ENCODE measurements at regions not wholly inside any gene's neighbourhood (a gene's known extent, or its start where the extent isn't known, plus 50 kb on each side); places are given as distances from the start of the nearest gene placed in this dataset.

- Mint-ChIP-seq H3K4me1 (no peaks in the 10 kb centered on the region), H3K4me3 (no peak overlapping the region), H3K9me3 (ENCODE audit: insufficient read depth) (no peaks in the 10 kb centered on the region), H3K27me3 (no peaks in the 10 kb centered on the region), H3K27ac (no peak overlapping the region)
- intact Hi-C loops (cut with micrococcal nuclease) = no loop called here
- H3K9me3 ChIP-seq (ENCODE audit: control extremely low read depth in 1 of 3, control insufficient read depth in 2 of 3, insufficient read depth in 1 of 3, low read length in 2 of 3) = no peaks in the 10 kb centered on the region
- 83% methylated on average over 1 of the region's 2 CpGs for WGBS (ENCODE audit: insufficient coverage)
- no peaks in the 10 kb centered on the region for H3K79me2 ChIP-seq (ENCODE audit: control insufficient read depth, insufficient read depth, low read length)
- no peak overlapping the region for H3K4me2 ChIP-seq (replicated peaks; ENCODE audit: low read depth, low read length, poor library complexity, severe bottlenecking)
- no peaks in the 10 kb centered on the region for H3K27me3 ChIP-seq (replicated peaks in 1 of 4; ENCODE audit: control extremely low read depth in 1 of 4, control insufficient read depth in 3 of 4, insufficient read depth in 4 of 4, low read length in 3 of 4)
- no peak overlapping the region for H3K27ac ChIP-seq (ENCODE audit: low read length in 2 of 2)
- no peaks in the 10 kb centered on the region for H4K20me1 ChIP-seq (ENCODE audit: control insufficient read depth, insufficient read depth, low read length, poor library complexity, severe bottlenecking)
- H3K9ac ChIP-seq (ENCODE audit: low read length) = no peak overlapping the region
- no peak overlapping the region for H2AFZ ChIP-seq (ENCODE audit: insufficient read depth, low read depth, low read length, poor library complexity, severe bottlenecking)
- no peak overlapping the region for H3K4me3 ChIP-seq (ENCODE audit: control extremely low read depth in 1 of 5, extremely low read depth in 1 of 5, insufficient read depth in 1 of 5, low read depth in 2 of 5, low read length in 4 of 5)
- no peak for ATAC-seq (ENCODE audit: low read depth)
- TF ChIP-seq CTCF (IDR thresholded peaks at IDR 0.05) (no peak), EZH2 (IDR thresholded peaks at IDR 0.05; ENCODE audit: borderline replicate concordance, insufficient read depth, low read depth, low read length, poor library complexity, severe bottlenecking) (no peak)
- POLR2A ChIA-PET = no interaction called here
- DNase-seq = no peak
- CTCF ChIA-PET = no interaction called here
- no peaks in the 10 kb centered on the region for H3K36me3 ChIP-seq (replicated peaks in 1 of 2; ENCODE audit: control extremely low read depth in 1 of 2, control insufficient read depth in 1 of 2, extremely low read depth in 1 of 2, insufficient read depth in 2 of 2, low read length in 1 of 2)
- no peaks in the 10 kb centered on the region for H3K4me1 ChIP-seq (ENCODE audit: control insufficient read depth in 2 of 2, insufficient read depth in 2 of 2, low read length in 2 of 2)
Observed at GRCh38 chr3:86782286-86782685, 208.7 kb downstream of the VGLL3 start.

- no peaks in the 10 kb centered on the region for H3K9me3 Mint-ChIP-seq (ENCODE audit: insufficient read depth)
- CTCF ChIA-PET = no interaction called here
- H3K27ac Mint-ChIP-seq = no peak overlapping the region
- Histone ChIP-seq H3K4me1 (ENCODE audit: control insufficient read depth in 2 of 2, insufficient read depth in 2 of 2, low read length in 2 of 2) (no peaks in the 10 kb centered on the region), H3K4me2 (replicated peaks; ENCODE audit: low read depth, low read length, poor library complexity, severe bottlenecking) (no peak overlapping the region), H4K20me1 (ENCODE audit: control insufficient read depth, insufficient read depth, low read length, poor library complexity, severe bottlenecking) (no peaks in the 10 kb centered on the region), H3K9ac (ENCODE audit: low read length) (no peak overlapping the region), H3K36me3 (replicated peaks in 1 of 2; ENCODE audit: control extremely low read depth in 1 of 2, control insufficient read depth in 1 of 2, extremely low read depth in 1 of 2, insufficient read depth in 2 of 2, low read length in 1 of 2) (no peaks in the 10 kb centered on the region), H3K4me3 (ENCODE audit: control extremely low read depth in 1 of 5, extremely low read depth in 1 of 5, insufficient read depth in 1 of 5, low read depth in 2 of 5, low read length in 4 of 5) (no peak overlapping the region), H3K79me2 (ENCODE audit: control insufficient read depth, insufficient read depth, low read length) (no peaks in the 10 kb centered on the region), H3K27me3 (replicated peaks in 1 of 4; ENCODE audit: control extremely low read depth in 1 of 4, control insufficient read depth in 3 of 4, insufficient read depth in 4 of 4, low read length in 3 of 4) (no peaks in the 10 kb centered on the region), H3K9me3 (ENCODE audit: control extremely low read depth in 1 of 3, control insufficient read depth in 2 of 3, insufficient read depth in 1 of 3, low read length in 2 of 3) (peaks cover 0 to 3% (median 0%) of the 10 kb centered on the region in 3 donors), H2AFZ (ENCODE audit: insufficient read depth, low read depth, low read length, poor library complexity, severe bottlenecking) (no peak overlapping the region), H3K27ac (ENCODE audit: low read length in 2 of 2) (no peak overlapping the region)
- no peaks in the 10 kb centered on the region for H3K4me1 Mint-ChIP-seq
- no peaks in the 10 kb centered on the region for H3K27me3 Mint-ChIP-seq
- no peak overlapping the region for H3K4me3 Mint-ChIP-seq
- no peak for DNase-seq
- no peak for ATAC-seq (ENCODE audit: low read depth)
- no CpG with 5 or more reads among the region's 3 CpGs for WGBS (ENCODE audit: insufficient coverage)
- POLR2A ChIA-PET = no interaction called here
- intact Hi-C loops (cut with micrococcal nuclease) = no loop called here
- TF ChIP-seq CTCF (IDR thresholded peaks at IDR 0.05) = no peak
- no peak for TF ChIP-seq EZH2 (IDR thresholded peaks at IDR 0.05; ENCODE audit: borderline replicate concordance, insufficient read depth, low read depth, low read length, poor library complexity, severe bottlenecking)
Observed at GRCh38 chr3:86774082-86774691, 216.8 kb downstream of the VGLL3 start.
